ENCODE measurements at regions not wholly inside any gene's neighbourhood (a gene's known extent, or its start where the extent isn't known, plus 50 kb on each side); places are given as distances from the start of the nearest gene placed in this dataset.

DNA sequence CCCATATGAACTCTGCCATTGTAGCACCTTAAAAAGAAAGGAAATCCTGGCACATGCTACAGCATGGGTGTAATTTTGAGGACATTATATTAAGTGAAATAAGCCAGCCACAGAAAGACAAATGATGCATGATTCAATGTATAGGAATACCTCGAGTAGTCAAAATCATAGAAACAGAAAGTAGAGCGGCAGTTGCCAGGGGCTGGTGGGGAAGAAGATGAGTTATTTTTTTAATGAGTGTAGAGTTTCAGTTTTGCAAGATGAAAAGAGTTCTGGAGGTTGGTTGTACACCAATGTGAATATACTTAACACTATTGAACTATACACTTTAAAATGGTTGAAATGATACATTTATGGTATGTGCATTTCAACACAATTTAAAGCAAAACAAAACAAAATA lies 133.0 kb downstream of the ZDHHC21 start:
- DNase-seq (ENCODE audit: low read depth, low spot score), result no peak
- in situ Hi-C loops (cut with HindIII; ENCODE audit: low pct_unique_long_range_greater_than_20kb, low sequenced_read_pairs), result no loop called here

DNA sequence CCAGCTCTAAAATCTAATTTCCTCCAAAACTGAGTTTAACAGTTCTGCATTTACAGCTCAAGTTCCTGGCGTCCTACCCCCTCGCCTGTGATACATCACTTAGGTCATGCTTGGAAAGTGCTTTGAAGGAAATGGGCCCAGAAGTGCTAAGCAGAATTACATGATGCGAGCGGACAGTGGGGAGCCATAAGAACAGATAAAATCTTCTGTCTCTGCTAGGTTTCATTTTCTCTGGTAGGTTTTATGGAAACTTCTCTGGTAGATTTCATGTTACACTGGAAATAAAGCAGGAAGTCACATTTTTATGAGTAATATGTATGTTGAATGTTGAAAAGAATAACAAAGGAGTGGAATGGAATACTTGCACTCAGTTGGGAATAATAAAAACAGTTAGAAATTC lies 138.3 kb downstream of the ZDHHC21 start:
- no peak for DNase-seq (ENCODE audit: low read depth, low spot score)
- in situ Hi-C loops (cut with HindIII; ENCODE audit: low pct_unique_long_range_greater_than_20kb, low sequenced_read_pairs), result no loop called here

DNA sequence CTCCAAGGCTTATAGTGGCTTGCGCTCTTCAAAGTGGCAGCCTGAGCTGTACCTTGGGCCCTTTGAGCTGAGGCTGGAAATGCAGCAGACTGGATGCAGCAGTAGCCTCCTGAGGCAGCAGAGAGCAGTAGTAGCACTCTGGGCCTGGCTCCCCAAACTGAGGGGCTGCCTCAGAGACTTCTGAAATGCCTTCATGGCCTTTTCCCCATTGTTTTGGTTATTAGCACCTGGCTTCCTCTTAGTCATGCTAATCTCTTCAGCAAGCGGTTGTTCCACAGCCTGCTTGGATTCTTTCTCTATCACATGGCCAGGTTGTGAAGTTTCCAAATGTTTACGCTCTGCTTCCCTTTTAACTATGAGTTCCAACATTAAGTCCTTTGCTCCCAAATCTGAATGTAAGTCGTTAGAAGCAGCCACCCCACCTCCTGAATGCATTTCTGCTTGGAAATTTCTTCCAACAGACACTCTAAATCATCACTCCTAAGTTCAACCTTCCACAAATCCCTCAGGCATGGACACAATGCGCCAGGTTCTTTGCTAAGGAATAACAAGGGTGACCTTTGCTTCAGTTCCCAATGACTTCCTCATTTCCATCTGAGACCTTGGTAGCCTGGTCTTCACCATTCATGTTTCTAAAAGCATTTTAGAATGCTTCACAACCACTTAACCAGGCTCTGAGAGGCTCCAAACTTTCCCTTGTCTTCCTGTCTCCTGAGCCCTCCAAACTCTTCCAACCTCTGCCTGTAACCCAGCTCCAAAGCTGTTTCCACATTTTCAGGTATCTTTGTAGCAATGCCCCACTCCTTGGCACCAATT lies 145.8 kb downstream of the ZDHHC21 start:
- DNase-seq (ENCODE audit: low read depth, low spot score), result no peak
- in situ Hi-C loops (cut with HindIII; ENCODE audit: low pct_unique_long_range_greater_than_20kb, low sequenced_read_pairs), result no loop called here

DNA sequence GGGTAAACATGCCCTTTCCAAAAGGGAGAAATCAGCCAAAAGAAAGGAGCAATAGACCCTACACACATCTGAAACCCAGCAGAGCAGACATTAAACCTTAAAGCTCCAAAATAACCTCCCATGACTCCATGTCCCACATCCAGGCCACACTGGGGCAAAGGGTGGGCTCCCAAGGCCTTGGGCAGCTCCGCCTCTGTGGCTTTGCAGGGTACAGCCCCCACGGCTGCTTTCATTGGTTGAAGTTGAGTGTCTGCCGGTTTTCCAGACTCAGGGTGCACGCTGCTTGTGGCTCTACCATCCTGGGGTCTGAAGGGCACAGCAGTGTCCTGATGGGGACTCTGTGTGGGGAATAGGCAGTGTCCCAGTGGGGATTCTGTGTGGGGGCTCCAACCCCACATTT lies 146.5 kb downstream of the ZDHHC21 start:
- no peak for DNase-seq (ENCODE audit: low read depth, low spot score)
- in situ Hi-C loops (cut with HindIII; ENCODE audit: low pct_unique_long_range_greater_than_20kb, low sequenced_read_pairs), result no loop called here

DNA sequence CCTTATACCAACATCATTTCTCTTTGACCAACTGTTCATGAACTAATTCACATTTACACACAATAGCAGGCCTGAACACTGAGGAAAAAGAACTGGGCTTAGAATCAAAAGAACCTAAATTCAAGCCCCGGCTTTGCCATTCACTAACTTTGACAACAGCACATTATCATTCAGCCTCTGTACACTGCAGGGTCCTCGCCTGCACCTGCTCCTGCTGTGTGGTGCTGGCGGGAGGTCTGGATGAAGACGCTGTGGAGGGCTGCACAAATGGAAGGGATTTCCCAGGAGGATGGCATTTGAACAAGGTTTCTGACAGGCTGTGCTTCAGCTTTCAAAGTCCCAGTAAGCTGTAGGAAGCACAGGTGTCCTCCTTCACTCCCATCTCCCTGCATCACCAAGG lies 151.2 kb downstream of the ZDHHC21 start:
- DNase-seq (ENCODE audit: low read depth, low spot score), result no peak
- in situ Hi-C loops (cut with HindIII; ENCODE audit: low pct_unique_long_range_greater_than_20kb, low sequenced_read_pairs), result no loop called here

DNA sequence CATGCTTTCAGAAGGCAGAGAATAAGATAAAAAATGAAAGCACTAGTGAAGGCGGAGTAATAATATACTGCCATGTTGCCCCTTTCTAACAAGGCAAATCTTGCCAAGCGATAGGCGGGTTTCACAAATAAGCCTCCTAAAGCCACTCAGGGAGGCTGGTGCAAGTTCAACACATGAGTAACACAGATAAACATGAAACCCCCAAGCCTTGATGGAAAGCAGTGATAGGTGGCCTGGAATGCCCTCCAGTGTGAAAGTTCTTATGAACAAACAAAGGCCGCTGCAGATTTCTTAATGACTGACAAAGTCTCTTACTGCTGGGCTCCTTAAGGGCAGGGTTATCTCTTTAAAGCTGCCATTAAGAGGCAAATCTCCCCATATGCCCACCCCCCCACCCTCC lies 154.7 kb downstream of the ZDHHC21 start:
- in situ Hi-C loops (cut with HindIII; ENCODE audit: low pct_unique_long_range_greater_than_20kb, low sequenced_read_pairs), result no loop called here
- DNase-seq (ENCODE audit: low read depth, low spot score), result no peak

DNA sequence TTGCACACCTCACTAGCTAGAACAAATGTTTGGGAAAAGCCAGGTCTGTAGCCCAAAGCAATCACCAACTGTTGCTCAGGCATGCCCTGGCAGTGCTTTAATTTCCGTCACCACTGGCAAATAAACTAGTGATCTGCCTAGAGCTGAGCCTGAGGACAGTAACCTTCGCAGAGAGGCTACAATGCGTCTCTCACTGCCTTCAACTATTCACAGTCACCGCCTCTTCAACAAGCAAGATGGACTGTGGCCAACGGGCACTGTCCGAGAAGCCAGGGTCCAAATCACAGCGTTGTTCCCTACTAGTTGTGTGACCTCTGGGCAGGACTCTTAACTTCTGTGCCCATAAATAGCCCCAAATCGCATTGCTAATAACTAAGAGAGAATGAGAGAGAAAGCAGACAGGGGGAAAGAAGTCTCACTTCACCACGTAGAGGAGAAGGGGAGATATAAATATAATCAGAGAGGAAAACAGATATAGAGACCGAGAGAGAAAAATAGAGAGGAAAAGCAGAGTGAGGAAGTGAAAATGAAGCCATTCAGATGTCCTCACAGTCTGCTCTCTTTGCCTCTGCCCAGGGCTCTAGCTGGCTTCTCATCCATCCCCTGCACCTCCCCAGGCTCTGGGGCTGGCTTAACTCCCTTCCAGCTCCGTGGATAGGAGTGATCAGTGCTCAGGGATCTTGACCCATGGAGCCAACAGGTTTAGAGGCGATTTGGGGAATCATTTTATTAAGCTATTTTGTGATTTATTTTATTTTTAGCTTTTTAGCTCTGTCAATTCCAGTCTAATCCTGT lies 157.9 kb downstream of the ZDHHC21 start:
- DNase-seq (ENCODE audit: low read depth, low spot score), result no peak
- in situ Hi-C loops (cut with HindIII; ENCODE audit: low pct_unique_long_range_greater_than_20kb, low sequenced_read_pairs), result no loop called here

DNA sequence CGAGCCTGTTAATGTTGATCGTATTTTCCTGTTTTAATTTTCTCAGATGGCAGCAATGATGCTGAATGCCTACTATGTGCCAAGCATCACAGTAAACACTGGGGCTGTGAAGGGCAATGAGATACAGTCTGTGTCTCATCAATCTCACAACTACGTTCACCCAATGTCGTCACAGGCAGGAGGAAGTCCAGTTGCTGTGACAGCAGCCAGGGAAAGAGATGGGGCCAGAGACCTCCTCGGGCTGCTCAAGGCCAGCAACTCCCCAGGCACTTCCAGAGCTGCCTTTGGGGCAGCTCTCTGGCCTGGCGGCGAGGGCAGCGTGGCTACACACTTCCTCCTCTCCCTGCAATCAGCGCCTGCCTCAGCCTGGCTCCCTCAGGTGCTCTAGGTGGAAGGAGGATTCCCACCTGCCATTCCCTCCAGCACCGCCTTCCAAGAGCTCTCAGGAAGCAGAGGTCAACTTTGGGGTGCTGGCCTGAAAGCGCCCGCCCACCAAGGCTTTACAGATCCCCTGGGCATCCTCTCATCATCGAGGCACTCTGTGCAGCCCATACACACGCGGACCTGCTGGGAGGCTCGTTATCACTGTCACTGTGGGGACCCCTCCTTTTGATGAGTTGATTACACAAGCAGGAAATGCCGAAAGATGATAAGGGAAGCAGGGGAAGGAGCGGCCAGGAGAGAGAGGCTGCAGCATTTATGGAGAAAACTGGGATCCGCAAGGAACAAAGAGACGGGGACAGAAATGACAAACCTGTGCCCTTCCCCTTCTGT lies 159.2 kb downstream of the ZDHHC21 start:
- in situ Hi-C loops (cut with HindIII; ENCODE audit: low pct_unique_long_range_greater_than_20kb, low sequenced_read_pairs), result no loop called here
- no peak for DNase-seq (ENCODE audit: low read depth, low spot score)

DNA sequence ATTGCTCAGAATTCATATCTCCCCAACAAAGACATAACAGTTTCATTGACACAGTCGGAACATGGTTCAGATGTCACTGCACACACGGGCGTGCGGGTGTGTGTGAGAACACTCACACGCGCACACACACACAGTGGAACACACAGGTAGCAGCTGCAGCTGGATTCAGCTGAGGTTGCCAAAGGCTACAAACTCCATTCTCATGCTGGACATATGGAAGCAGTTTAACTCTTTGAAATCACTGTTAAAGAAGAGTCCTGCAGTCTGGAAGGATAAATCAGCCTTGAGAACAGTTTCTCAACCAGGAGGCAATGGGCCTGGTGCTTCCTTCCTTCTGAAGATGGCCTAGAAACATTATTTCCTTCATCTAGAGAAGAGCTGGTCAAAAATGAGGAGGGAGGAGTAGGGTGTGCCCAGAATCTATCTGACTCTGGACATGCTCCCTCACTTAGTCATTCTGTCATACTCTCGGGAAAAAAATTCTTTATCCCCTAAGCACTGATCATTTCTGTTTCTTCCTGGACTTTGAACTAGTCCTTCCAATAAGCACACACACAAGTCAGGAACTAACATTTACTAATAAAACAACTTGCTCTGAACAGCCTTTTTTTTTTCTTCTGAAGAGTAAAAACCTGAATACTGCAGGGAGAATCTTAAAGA lies 160.6 kb downstream of the ZDHHC21 start:
- no peak for DNase-seq (ENCODE audit: low read depth, low spot score)
- in situ Hi-C loops (cut with HindIII; ENCODE audit: low pct_unique_long_range_greater_than_20kb, low sequenced_read_pairs), result no loop called here

DNA sequence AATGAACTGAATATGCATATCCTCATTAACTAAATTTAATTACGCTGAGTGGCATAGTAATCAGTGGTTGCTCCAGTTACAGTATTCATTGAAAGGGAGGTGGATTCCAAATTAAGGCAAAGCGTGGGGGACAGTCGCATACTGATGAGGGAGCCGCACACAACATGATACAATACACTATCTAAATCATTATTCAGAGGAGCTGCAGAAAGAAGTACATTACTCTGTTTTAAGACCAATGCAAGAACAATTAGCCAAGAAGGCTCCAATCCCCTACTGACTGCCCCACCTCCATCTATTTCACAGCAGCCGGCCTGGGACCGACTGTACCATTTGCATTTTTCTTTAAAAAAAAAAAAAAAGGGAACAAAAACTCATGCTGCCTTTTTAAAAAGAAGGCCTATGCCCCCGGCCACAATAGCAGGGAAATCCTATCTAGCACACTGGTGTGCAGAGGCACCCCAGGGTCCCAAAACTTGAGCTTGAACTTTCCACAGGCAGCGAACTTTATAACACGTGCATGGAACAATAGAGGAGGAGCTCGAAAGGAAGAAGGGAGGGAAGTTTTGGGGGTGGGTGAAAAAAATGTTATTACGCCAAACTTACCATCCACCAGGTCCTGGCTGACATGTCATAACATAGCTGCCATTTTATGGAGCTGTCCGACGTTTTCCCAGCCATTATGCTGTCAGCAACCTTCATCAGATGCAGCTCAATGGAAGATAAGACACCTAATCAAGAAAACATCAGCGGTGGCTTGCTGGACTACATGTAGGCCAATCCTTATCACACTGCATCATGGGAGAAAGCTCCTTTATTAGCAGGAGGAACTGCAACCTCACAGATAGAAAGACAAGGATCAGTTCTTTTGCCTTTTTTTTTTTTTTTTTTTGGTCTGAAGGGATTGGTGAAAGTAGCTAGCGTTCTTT lies 161.6 kb downstream of the ZDHHC21 start:
- in situ Hi-C loops (cut with HindIII; ENCODE audit: low pct_unique_long_range_greater_than_20kb, low sequenced_read_pairs), result no loop called here
- DNase-seq (ENCODE audit: low read depth, low spot score), result no peak

DNA sequence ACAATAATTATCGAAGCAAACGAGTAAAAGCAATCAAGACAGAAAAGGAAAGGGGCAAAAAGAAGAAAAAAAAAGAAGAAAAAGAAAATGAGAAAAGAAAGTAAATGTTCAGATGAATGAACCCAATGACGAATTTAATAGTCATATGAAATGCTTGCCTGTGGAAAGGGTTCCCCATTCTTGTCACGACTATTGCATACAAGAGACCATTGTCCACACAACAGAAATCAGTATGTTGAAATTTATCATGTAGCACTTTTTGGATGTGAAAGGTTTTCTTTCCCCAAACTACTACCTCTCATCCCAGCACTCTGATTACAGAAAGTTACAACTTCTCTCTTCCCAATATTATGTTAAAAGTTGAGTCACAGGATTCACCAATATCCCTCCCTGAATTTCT lies 162.4 kb downstream of the ZDHHC21 start:
- DNase-seq (ENCODE audit: low read depth, low spot score), result peak; percentile 25
- in situ Hi-C loops (cut with HindIII; ENCODE audit: low pct_unique_long_range_greater_than_20kb, low sequenced_read_pairs), result no loop called here

DNA sequence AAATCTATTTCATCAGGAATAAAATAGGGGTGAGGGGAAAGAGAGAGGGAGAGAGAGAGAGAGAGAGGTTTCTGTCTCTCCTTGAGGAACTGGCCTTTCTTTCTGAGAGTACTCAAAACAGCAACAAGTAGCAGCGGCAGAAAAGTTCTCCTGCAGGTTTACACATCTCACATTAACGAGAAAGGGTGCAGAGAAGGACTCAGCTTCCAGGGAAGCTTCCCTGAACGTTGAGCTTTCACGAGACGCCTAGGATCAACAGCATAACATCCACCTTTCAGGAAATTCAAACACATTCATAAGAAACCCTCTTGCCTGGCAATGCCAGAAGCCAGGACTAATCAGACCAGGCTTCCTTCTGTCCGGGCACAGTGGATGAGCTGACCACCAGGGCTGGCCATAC lies 162.9 kb downstream of the ZDHHC21 start:
- in situ Hi-C loops (cut with HindIII; ENCODE audit: low pct_unique_long_range_greater_than_20kb, low sequenced_read_pairs), result no loop called here
- DNase-seq (ENCODE audit: low read depth, low spot score), result peak; percentile 8

DNA sequence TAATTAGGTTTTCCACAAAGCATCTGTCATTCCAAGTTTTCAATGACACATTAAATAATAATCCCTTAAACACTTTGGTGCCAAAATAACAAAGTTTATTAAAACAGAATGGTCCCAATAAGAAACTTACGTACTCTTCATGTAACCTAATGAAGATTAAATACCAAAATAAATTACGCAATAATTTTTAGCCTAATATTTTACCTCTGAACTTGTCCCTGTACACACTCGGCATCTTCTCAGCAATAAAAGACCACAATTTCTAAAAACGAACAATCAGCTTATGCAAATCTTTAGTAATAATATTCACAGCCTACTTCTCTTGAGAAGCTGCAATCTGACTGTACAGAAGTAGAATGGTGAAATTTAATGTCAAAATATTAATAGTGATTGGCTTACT lies 163.6 kb downstream of the ZDHHC21 start:
- in situ Hi-C loops (cut with HindIII; ENCODE audit: low pct_unique_long_range_greater_than_20kb, low sequenced_read_pairs), result no loop called here
- DNase-seq (ENCODE audit: low read depth, low spot score), result no peak

DNA sequence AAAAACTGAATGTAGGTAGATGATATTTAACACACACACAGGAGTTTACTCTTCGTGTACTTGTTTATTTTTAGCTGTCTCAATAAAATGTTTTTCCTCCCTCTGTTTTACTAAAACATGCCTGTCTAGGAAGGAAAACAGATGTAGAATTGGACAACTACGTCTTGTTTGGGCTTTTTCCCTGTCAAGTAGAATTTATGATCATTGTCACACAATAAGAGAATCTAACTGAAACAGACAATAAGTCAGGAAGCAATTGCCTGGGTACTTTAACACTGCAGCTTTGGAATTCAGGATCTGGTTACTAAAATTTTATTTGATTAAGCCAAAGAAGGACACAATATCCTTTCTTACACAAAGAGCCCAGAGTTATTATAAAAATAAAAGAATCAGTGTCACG lies 164.2 kb downstream of the ZDHHC21 start:
- DNase-seq (ENCODE audit: low read depth, low spot score), result no peak
- in situ Hi-C loops (cut with HindIII; ENCODE audit: low pct_unique_long_range_greater_than_20kb, low sequenced_read_pairs), result no loop called here

DNA sequence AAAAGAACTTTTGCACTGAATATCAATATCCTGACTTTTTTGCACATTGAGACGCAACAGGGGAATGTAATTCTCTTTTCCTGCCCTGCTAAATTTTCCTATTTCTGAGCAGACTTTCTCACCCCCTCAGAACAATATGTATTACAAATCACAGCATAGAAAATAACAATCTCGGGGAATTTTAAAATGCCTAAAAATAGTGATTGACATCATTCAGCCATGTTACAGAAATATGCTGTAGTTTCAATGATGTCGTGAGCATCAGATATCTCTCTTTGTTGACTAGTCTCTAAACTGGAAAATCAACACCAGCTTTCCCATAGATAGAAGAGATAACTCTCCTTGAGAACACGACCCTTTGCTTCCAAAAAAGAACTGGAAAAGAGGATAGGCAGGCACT lies 166.7 kb downstream of the ZDHHC21 start:
- no peak for DNase-seq (ENCODE audit: low read depth, low spot score)

DNA sequence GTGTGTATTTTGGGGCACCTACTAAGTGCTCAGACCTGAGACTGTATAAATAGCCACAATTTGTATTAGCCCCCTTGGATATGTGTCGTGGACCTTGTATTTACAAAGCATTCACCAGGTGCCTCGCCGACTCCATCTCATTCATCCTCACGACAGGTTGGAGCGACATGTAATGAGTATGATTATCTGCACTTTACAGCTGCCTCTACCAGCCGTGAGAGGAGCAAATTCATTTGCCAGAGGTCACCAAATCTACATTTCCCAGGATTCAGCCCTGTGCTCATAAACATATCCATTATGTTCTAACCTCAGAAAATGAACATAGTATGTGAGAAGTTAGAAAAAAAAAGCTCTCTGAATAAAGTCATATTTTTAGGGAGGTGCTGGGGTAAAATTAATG lies 167.4 kb downstream of the ZDHHC21 start:
- DNase-seq (ENCODE audit: low read depth, low spot score), result no peak
- in situ Hi-C loops (cut with HindIII; ENCODE audit: low pct_unique_long_range_greater_than_20kb, low sequenced_read_pairs), result no loop called here

More for the DNA sequence above, 166.7 kb downstream of the ZDHHC21 start:
- in situ Hi-C loops (cut with HindIII; ENCODE audit: low pct_unique_long_range_greater_than_20kb, low sequenced_read_pairs), result no loop called here

Measured in SK-MEL-5 (cell line).